ENCODE measurements at regions not wholly inside any gene's neighbourhood (a gene's known extent, or its start where the extent isn't known, plus 50 kb on each side); places are given as distances from the start of the nearest gene placed in this dataset.
"Not testable (repeated sequence)": the region's sequence is repeated elsewhere in the genome, so short reads cannot be mapped to it uniquely, and the experiment has no call there.

- Histone ChIP-seq H3K27ac (no peak overlapping the region), H3K9me3 (ENCODE audit: low read depth) (no peaks in the 10 kb centered on the region), H3K4me1 (no peaks in the 10 kb centered on the region), H3K9ac (no peak overlapping the region), H3K79me2 (ENCODE audit: low read depth) (no peaks in the 10 kb centered on the region), H4K20me1 (ENCODE audit: low read depth) (no peaks in the 10 kb centered on the region), H3F3A (ENCODE audit: low read depth) (no peaks in the 10 kb centered on the region), H3K4me2 (no peak overlapping the region), H3K36me3 (no peaks in the 10 kb centered on the region), H3K27me3 (no peaks in the 10 kb centered on the region), H2AFZ (replicated peaks) (no peak overlapping the region), H3K4me3 (no peak overlapping the region)
- H3K27me3 Mint-ChIP-seq (ENCODE audit: insufficient read depth, low read depth), result peaks cover 3% of the 10 kb centered on the region
- H3K4me3 Mint-ChIP-seq, result no peak overlapping the region
- DNase-seq (ENCODE audit: low spot score), result no peak
- peaks cover 3% of the 10 kb centered on the region for H3K4me1 Mint-ChIP-seq
- no peaks in the 10 kb centered on the region for H3K9me3 Mint-ChIP-seq
- no peak overlapping the region for H3K27ac Mint-ChIP-seq
- TF ChIP-seq EZH2 (IDR thresholded peaks at IDR 0.05) (no peak), EZH2phosphoT487 (IDR thresholded peaks at IDR 0.05) (no peak)
- TF ChIP-seq, protein P1, sequence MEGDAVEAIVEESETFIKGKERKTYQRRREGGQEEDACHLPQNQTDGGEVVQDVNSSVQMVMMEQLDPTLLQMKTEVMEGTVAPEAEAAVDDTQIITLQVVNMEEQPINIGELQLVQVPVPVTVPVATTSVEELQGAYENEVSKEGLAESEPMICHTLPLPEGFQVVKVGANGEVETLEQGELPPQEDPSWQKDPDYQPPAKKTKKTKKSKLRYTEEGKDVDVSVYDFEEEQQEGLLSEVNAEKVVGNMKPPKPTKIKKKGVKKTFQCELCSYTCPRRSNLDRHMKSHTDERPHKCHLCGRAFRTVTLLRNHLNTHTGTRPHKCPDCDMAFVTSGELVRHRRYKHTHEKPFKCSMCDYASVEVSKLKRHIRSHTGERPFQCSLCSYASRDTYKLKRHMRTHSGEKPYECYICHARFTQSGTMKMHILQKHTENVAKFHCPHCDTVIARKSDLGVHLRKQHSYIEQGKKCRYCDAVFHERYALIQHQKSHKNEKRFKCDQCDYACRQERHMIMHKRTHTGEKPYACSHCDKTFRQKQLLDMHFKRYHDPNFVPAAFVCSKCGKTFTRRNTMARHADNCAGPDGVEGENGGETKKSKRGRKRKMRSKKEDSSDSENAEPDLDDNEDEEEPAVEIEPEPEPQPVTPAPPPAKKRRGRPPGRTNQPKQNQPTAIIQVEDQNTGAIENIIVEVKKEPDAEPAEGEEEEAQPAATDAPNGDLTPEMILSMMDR (IDR thresholded peaks at IDR 0.05), result no peak
- no peaks in the 10 kb centered on the region for H3K36me3 Mint-ChIP-seq
Observed at GRCh38 chr2:36163520-36164254, 191.9 kb upstream of the CRIM1 start.

DNA sequence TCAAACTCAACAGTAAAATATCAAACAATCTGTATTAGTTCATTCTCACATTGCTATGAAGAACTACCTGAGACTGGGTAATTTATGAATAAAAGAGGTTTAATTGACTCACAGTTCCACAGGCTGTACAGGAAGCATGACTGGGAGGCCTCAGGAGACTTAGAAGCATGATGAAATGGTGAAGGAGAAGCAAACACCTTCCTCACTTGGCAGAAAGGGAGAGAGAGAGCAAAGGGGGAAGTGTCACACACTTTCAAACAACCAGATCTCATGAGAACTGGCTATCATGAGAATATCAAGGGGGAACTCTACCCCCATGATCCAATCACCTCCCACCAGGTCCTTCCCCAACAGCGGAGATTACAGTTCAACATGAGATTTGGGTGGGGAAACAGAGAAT, 198.5 kb upstream of the CRIM1 start:
- not testable (repeated sequence) for H3K27ac Mint-ChIP-seq; H3K36me3 Mint-ChIP-seq; H3F3A ChIP-seq (ENCODE audit: low read depth); H3K4me2 ChIP-seq; H3K4me1 ChIP-seq; H3K27me3 ChIP-seq; H3K9ac ChIP-seq; H3K79me2 ChIP-seq (ENCODE audit: low read depth); H3K27me3 Mint-ChIP-seq (ENCODE audit: insufficient read depth, low read depth); H3K4me1 Mint-ChIP-seq; H3K9me3 ChIP-seq (ENCODE audit: low read depth); H3K36me3 ChIP-seq; H2AFZ ChIP-seq (replicated peaks); H3K4me3 ChIP-seq; H4K20me1 ChIP-seq (ENCODE audit: low read depth); H3K4me3 Mint-ChIP-seq; DNase-seq (ENCODE audit: low spot score); H3K27ac ChIP-seq; H3K9me3 Mint-ChIP-seq

DNA sequence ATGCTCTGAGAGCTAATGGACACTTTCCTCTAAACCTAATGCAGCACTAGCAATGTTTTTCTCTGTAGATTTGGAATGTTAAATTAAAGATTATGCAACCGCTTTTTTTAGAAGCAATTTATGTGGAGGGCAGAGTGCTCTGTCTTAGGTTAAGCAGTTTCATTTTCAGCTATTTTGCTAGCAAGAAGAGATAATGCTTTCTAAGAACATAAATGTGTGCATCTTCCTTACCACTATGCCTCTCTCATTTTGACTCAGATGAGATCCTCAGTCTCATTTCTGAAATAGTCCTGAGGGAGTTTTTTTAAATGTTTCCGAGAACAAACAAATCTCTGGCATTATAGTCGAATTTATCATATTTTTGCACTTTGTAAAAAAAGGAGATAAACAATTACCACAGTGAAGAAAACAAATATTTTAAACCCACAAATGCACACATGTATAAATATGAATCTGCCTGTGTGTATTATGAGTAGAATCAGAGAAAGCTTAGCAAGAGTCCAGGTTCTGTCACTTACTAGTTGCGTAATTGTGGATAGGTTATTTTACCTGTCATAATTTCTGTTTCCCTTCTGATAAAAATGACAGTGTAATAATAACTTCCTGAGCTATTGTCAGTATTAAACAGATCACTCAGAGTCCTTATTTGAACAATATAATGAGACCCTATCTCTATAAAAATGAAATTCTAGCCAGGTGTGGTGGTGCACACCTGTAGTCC, 207.7 kb upstream of the CRIM1 start:
- Mint-ChIP-seq H3K36me3 (no peaks in the 10 kb centered on the region), H3K27me3 (ENCODE audit: insufficient read depth, low read depth) (peaks cover 2% of the 10 kb centered on the region), H3K4me1 (peaks cover 3% of the 10 kb centered on the region), H3K4me3 (no peak overlapping the region), H3K27ac (no peak overlapping the region), H3K9me3 (no peaks in the 10 kb centered on the region)
- Histone ChIP-seq H3K36me3 (no peaks in the 10 kb centered on the region), H4K20me1 (ENCODE audit: low read depth) (no peaks in the 10 kb centered on the region), H3K27me3 (no peaks in the 10 kb centered on the region), H3K4me3 (no peak overlapping the region), H2AFZ (replicated peaks) (no peak overlapping the region), H3K79me2 (ENCODE audit: low read depth) (no peaks in the 10 kb centered on the region), H3K9me3 (ENCODE audit: low read depth) (no peaks in the 10 kb centered on the region), H3K27ac (no peak overlapping the region), H3K4me2 (no peak overlapping the region), H3F3A (ENCODE audit: low read depth) (no peaks in the 10 kb centered on the region), H3K4me1 (no peaks in the 10 kb centered on the region), H3K9ac (no peak overlapping the region)
- no peak for DNase-seq (ENCODE audit: low spot score)
- TF ChIP-seq EZH2phosphoT487 (IDR thresholded peaks at IDR 0.05) (no peak), EZH2 (IDR thresholded peaks at IDR 0.05) (no peak)
- TF ChIP-seq, protein P1 (IDR thresholded peaks at IDR 0.05), result no peak

GRCh38 chr2:36146765-36147164, 208.8 kb upstream of the CRIM1 start:
- Histone ChIP-seq H3K27me3 (no peaks in the 10 kb centered on the region), H3F3A (ENCODE audit: low read depth) (no peaks in the 10 kb centered on the region), H3K4me3 (no peak overlapping the region), H3K9me3 (ENCODE audit: low read depth) (no peaks in the 10 kb centered on the region), H3K4me2 (no peak overlapping the region), H3K9ac (no peak overlapping the region), H4K20me1 (ENCODE audit: low read depth) (no peaks in the 10 kb centered on the region), H2AFZ (replicated peaks) (no peak overlapping the region), H3K36me3 (no peaks in the 10 kb centered on the region), H3K79me2 (ENCODE audit: low read depth) (no peaks in the 10 kb centered on the region), H3K27ac (no peak overlapping the region), H3K4me1 (no peaks in the 10 kb centered on the region)
- TF ChIP-seq EZH2 (IDR thresholded peaks at IDR 0.05), result no peak
- TF ChIP-seq, protein P1 (IDR thresholded peaks at IDR 0.05), result no peak
- TF ChIP-seq EZH2phosphoT487 (IDR thresholded peaks at IDR 0.05), result no peak
- peaks cover 3% of the 10 kb centered on the region for H3K4me1 Mint-ChIP-seq
- no peak overlapping the region for H3K27ac Mint-ChIP-seq
- no peak for DNase-seq (ENCODE audit: low spot score)
- peaks cover 2% of the 10 kb centered on the region for H3K27me3 Mint-ChIP-seq (ENCODE audit: insufficient read depth, low read depth)
- no peaks in the 10 kb centered on the region for H3K9me3 Mint-ChIP-seq
- no peak overlapping the region for H3K4me3 Mint-ChIP-seq
- H3K36me3 Mint-ChIP-seq, result no peaks in the 10 kb centered on the region

All from neural progenitor cell (in vitro differentiated cells).